ENCODE measurements at regions not wholly inside any gene's neighbourhood (a gene's known extent, or its start where the extent isn't known, plus 50 kb on each side); places are given as distances from the start of the nearest gene placed in this dataset.

DNA sequence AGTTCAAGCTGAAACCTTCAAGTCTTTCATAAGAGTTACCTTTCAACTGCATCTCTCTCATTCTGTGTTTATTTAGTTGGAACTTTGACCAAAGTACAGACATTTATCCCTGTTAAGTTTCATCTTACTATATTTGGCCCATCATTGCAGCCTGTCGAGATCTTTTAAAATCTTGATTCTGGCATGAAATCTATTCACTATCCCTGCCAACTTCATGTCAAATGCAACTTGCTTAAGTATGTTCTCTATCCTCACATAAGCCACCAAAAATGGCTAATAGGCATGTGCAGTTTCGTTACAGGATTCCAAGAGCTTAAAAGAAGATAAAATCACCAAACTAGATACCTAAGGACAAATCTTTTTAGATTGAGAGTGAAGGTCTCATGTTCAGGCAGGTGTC lies 117.5 kb upstream of the KCNQ5 start:
- TF ChIP-seq MTA3 (IDR thresholded peaks at IDR 0.05; ENCODE audit: borderline replicate concordance, low read length): no peak
- TF ChIP-seq, protein P1, sequence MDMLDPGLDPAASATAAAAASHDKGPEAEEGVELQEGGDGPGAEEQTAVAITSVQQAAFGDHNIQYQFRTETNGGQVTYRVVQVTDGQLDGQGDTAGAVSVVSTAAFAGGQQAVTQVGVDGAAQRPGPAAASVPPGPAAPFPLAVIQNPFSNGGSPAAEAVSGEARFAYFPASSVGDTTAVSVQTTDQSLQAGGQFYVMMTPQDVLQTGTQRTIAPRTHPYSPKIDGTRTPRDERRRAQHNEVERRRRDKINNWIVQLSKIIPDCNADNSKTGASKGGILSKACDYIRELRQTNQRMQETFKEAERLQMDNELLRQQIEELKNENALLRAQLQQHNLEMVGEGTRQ (IDR thresholded peaks at IDR 0.05; ENCODE audit: borderline replicate concordance, low read depth, low read length): no peak
- TF ChIP-seq RAD21 (IDR thresholded peaks at IDR 0.05; ENCODE audit: insufficient read depth, low read depth, low read length): no peak
